Spleen (tissue), 11 donors: ENCODE measurements at regions not wholly inside any gene's neighbourhood (a gene's known extent, or its start where the extent isn't known, plus 50 kb on each side); places are given as distances from the start of the nearest gene placed in this dataset.

Experiments used
- DNase-seq: peaks from one replicate; pipeline ENCODE4 v3.0.0-alpha.2; 2020
- H3K27ac ChIP-seq, 8 donors: fragments of 200-600 bp; sonication (generic) in 7 of 8; 1 replicate in 4 of 8; 2 replicates in 4 of 8; pipeline versions ENCODE4 v1.5.0 to v1.8.0; 2016 to 2021; ENCODE audit warnings: inconsistent platforms in 4 of 8, mild to moderate bottlenecking in 4 of 8, moderate library complexity in 1 of 8
- H3K27me3 ChIP-seq, 7 donors: fragments of 200-600 bp; sonication (generic) in 6 of 7; replicated peaks in 1 of 7; 1 replicate in 4 of 7; 2 replicates in 3 of 7; pipeline versions ENCODE4 v1.5.0 to v1.8.0; 2016 to 2021; ENCODE audit warnings: inconsistent platforms in 3 of 7, mild to moderate bottlenecking in 1 of 7
- H3K36me3 ChIP-seq, 6 donors: fragments of 200-600 bp; sonication (generic) in 5 of 6; 1 replicate in 4 of 6; 2 replicates in 2 of 6; pipeline versions ENCODE4 v1.5.0 to v1.8.0; 2016 to 2021; ENCODE audit warnings: inconsistent platforms in 2 of 6
- H3K4me1 ChIP-seq, 6 donors: fragments of 200-600 bp; sonication (generic) in 5 of 6; 1 replicate in 3 of 6; 2 replicates in 3 of 6; pipeline versions ENCODE4 v1.5.0 to v1.8.0; 2016 to 2021; ENCODE audit warnings: inconsistent platforms in 3 of 6
- H3K4me3 ChIP-seq, 8 donors: fragments of 200-600 bp; sonication (generic) in 7 of 8; 1 replicate in 4 of 8; 2 replicates in 4 of 8; pipeline versions ENCODE4 v1.5.0 to v1.8.0; 2016 to 2021; ENCODE audit warnings: inconsistent platforms in 4 of 8, mild to moderate bottlenecking in 4 of 8, moderate library complexity in 2 of 8
- H3K9me3 ChIP-seq, 8 donors: fragments of 200-600 bp; sonication (generic) in 7 of 8; 1 replicate in 4 of 8; 2 replicates in 4 of 8; pipeline versions ENCODE4 v1.5.0 to v1.8.0; 2016 to 2021; ENCODE audit warnings: inconsistent platforms in 4 of 8
- POLR2A ChIP-seq, 3 donors: fragments of 450-650 bp; IDR thresholded peaks; one replicate each; pipeline ENCODE4 v1.5.1; 2017; ENCODE audit warnings: antibody characterized with exemption in 3 of 3, mild to moderate bottlenecking in 1 of 3
- POLR2AphosphoS5 ChIP-seq, 3 donors: sonication (generic); formaldehyde crosslinking; IDR thresholded peaks; one replicate each; pipeline ENCODE4 v1.5.1; 2017; ENCODE audit warnings: antibody characterized with exemption in 3 of 3
- WGBS, 5 donors: extraction: QIAGEN DNeasy Blood & Tissue Kit in 3 of 5; methylation state at CpG; one replicate each; pipeline versions ENCODE4 v1.1.5 to v1.1.7; 2013 to 2018; 5-methylcytosine and 5-hydroxymethylcytosine counted together
- intact Hi-C: fragments of 100-400 bp; cut with DNase I; formaldehyde crosslinking; loops from one replicate; pipeline ENCODE4 v1.15.0; 2023; ENCODE audit warnings: low total_unique reads
- TF ChIP-seq, protein P1 (sequence below), 11 experiments: fragments of 200-600 bp in 7 of 11; fragments of 450-650 bp in 4 of 11; sonication (generic) in 4 of 11; IDR thresholded peaks in 8 of 11; conservative IDR thresholded peaks in 3 of 11; 1 replicate in 7 of 11; 2 replicates in 4 of 11; pipeline versions ENCODE4 v1.4.0 to v1.8.0; 2016 to 2021; ENCODE audit warnings: antibody characterized with exemption in 11 of 11, inconsistent platforms in 4 of 11, mild to moderate bottlenecking in 1 of 11
- donor health status: healthy with polysubstance abuse.
- donor health status: DM: no; HTN: no; CAD: no; lungs with moderate emphysema.
- donor health status: DM: no; HTN: no; CAD: no.
- donor health status: Bipolar disorder and iron deficiency.
- donor health status: healthy.
- donor health status: DM: no; HTN: no; CAD: no.
- donor health status: DM: yes; HTN: yes; CAD: no.

DNA sequence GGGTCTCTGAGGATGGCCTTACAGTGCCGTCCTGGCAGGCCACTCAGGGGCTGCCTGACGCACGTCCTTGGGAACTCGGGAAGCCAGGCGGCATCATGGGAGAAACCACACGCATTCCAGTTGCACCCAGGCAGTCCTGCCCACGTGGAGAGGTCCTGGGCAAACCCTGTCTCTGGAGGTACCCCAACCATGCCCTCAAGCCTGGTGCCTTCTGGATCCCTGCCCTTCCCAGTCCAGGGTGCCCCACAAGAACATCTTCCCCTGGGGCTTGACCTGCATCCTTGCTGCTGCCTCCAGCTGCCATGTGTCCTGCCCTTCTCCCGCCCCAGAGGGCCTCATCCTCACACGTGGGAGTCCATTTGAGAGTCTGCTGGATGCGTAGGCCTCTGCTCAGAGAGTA, 200.3 kb upstream of the PPP2R2D start:
- peak; percentile 64 for DNase-seq
- intact Hi-C loops: no loop called here
- H3K36me3 ChIP-seq: no peaks in the 10 kb centered on the region
- no peak overlapping the region for H3K4me3 ChIP-seq
- TF ChIP-seq POLR2AphosphoS5 (IDR thresholded peaks at IDR 0.05): no peak
- TF ChIP-seq POLR2A (IDR thresholded peaks at IDR 0.05): no peak
- H3K9me3 ChIP-seq: no peaks in the 10 kb centered on the region
- WGBS, 5 donors: 70 to 92% (median 79%) methylated on average over 8 to 10 of the region's 10 CpGs
- no peak overlapping the region for H3K27ac ChIP-seq
- H3K4me1 ChIP-seq: no peaks in the 10 kb centered on the region
- H3K27me3 ChIP-seq: peaks cover 0 to 56% (median 0%) of the 10 kb centered on the region in 7 donors

DNA sequence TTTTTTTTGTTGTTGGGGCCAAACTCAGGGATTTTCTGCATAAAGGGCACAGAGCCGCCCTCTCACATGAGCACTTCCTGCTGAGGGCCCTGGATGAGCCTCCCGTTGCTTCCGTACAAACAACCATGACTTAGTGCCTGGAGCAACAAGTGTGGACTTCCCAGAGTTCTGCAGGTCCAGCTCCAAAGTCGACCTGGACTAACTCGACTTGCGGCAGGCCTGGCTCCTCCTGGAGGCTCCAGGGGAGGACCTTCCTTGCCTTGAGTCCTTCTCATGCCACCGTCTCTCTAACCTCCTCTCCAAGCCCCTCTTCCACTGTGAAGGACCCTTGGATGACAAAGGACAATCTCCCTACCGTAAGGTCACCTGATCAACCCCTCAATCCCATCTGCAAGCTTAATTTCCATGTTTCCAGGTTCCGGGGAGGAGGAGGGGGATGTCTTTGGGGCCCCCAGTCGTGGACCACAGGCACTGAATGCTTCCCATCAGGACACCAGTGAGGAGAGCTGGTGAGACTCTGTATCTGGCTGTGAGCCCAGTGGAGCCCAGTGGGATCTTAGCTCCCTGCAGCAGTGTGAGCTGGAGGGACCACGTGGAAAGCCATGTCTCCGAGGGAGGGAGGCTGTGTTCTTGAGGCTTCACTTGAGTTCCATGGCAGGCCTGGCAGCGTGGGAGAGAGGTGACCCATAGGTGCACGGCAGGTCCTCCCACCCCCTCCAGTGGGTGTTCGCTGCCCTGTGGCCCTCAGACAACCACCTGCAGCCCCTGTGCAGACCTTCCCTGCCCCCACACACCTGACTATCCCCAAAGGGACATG, 199.5 kb upstream of the PPP2R2D start:
- Histone ChIP-seq H3K4me1 (peaks cover 0 to 2% (median 0%) of the 10 kb centered on the region in 6 donors), H3K9me3 (peaks cover 0 to 4% (median 3%) of the 10 kb centered on the region in 8 donors), H3K36me3 (no peaks in the 10 kb centered on the region), H3K27me3 (peaks cover 0 to 56% (median 0%) of the 10 kb centered on the region in 7 donors), H3K27ac (no peak overlapping the region), H3K4me3 (no peak overlapping the region)
- intact Hi-C loops: no loop called here
- TF ChIP-seq, protein P1, sequence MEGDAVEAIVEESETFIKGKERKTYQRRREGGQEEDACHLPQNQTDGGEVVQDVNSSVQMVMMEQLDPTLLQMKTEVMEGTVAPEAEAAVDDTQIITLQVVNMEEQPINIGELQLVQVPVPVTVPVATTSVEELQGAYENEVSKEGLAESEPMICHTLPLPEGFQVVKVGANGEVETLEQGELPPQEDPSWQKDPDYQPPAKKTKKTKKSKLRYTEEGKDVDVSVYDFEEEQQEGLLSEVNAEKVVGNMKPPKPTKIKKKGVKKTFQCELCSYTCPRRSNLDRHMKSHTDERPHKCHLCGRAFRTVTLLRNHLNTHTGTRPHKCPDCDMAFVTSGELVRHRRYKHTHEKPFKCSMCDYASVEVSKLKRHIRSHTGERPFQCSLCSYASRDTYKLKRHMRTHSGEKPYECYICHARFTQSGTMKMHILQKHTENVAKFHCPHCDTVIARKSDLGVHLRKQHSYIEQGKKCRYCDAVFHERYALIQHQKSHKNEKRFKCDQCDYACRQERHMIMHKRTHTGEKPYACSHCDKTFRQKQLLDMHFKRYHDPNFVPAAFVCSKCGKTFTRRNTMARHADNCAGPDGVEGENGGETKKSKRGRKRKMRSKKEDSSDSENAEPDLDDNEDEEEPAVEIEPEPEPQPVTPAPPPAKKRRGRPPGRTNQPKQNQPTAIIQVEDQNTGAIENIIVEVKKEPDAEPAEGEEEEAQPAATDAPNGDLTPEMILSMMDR (IDR thresholded peaks at IDR 0.05 in 8 of 11, conservative IDR thresholded peaks at IDR 0.05 in 3 of 11): no peak
- TF ChIP-seq POLR2AphosphoS5 (IDR thresholded peaks at IDR 0.05) (no peak), POLR2A (IDR thresholded peaks at IDR 0.05) (no peak)
- peak; percentile 38 for DNase-seq
- 74 to 88% (median 83%) methylated on average over 11 to 15 of the region's 15 CpGs for WGBS, 5 donors

DNA sequence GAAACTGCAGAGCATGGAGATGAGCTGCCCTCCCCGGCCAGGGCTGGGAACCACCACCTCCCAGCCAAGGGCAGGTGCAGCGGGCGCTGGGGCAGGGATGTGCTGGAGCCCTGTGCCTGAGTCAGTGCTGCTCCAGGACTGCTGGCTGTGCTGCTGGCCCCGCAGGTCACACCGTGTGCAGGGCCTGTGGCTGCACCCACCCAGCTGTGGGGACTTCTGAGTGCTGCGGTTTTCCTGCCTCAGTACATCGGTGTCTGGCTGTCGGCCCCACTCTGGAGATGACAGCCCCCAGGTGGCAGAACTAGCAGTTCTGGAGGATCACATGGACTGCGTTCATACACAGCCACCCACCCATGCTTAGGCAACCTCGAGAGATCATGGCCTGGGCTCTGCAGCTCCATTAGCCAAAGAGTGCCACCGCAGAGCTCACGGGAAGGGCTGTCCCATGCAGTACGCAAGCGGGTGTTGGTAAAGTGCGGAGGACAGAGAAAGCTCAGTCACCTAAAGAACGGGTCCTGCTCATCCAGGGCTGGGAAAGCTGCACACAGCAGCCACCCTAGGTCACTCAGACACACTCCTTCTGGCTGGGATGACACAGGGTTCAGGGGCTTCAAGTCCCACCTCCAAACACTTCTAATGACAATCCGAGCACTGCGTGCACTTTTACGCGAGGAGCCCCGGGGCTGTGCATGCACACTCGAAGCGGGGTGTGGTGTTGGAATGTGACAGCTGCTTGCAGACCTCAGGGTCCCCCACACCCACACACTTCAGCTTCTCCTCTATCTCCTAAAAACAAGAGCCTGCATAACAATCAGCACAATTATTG, 198.1 kb upstream of the PPP2R2D start:
- H3K4me3 ChIP-seq: no peak overlapping the region
- 71 to 89% (median 72%) methylated on average over 12 to 23 of the region's 23 CpGs for WGBS, 5 donors
- peaks cover 0 to 5% (median 0%) of the 10 kb centered on the region in 6 donors for H3K4me1 ChIP-seq
- H3K27ac ChIP-seq: no peak overlapping the region
- H3K36me3 ChIP-seq: no peaks in the 10 kb centered on the region
- intact Hi-C loops: no loop called here
- no peak for TF ChIP-seq POLR2A (IDR thresholded peaks at IDR 0.05)
- no peak for TF ChIP-seq POLR2AphosphoS5 (IDR thresholded peaks at IDR 0.05)
- TF ChIP-seq, protein P1 (IDR thresholded peaks at IDR 0.05 in 8 of 11, conservative IDR thresholded peaks at IDR 0.05 in 3 of 11): no peak
- H3K27me3 ChIP-seq: peaks cover 0 to 56% (median 0%) of the 10 kb centered on the region in 7 donors
- DNase-seq: peak; percentile 45
- peaks cover 0 to 18% (median 17%) of the 10 kb centered on the region in 8 donors for H3K9me3 ChIP-seq

DNA sequence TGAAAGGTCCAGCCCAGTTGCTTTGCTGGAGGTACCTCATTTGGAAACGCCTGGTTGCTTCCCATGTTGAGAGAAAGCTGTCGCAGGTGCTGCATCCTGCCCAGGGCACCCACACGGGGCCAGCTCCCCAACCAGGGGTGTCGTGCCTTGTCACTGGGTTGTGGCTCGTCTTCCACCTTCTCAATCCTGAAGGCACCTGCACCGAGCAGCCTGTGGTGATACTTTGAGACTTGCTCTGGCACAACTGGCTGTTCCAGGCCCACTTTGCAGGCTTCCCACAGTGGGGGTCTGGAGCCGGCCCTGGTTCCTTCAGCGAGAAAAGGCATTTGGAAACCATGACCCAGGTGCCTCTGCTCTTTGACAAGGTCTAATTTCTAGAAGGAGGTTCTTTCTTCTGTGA, 197.3 kb upstream of the PPP2R2D start:
- WGBS, 5 donors: 77 to 92% (median 88%) methylated on average over 8 of the region's 8 CpGs
- Histone ChIP-seq H3K4me3 (no peak overlapping the region), H3K27me3 (peaks cover 0 to 50% (median 0%) of the 10 kb centered on the region in 7 donors), H3K36me3 (no peaks in the 10 kb centered on the region), H3K4me1 (peaks cover 0 to 5% (median 0%) of the 10 kb centered on the region in 6 donors), H3K27ac (no peak overlapping the region), H3K9me3 (peaks cover 0 to 26% (median 18%) of the 10 kb centered on the region in 8 donors)
- TF ChIP-seq, protein P1 (IDR thresholded peaks at IDR 0.05 in 8 of 11, conservative IDR thresholded peaks at IDR 0.05 in 3 of 11): no peak
- TF ChIP-seq POLR2A (IDR thresholded peaks at IDR 0.05): no peak
- no peak for TF ChIP-seq POLR2AphosphoS5 (IDR thresholded peaks at IDR 0.05)
- peak; percentile 56 for DNase-seq
- intact Hi-C loops: no loop called here
